H4 (cell line): ENCODE measurements at regions not wholly inside any gene's neighbourhood (a gene's known extent, or its start where the extent isn't known, plus 50 kb on each side); places are given as distances from the start of the nearest gene placed in this dataset.

ENCODE experiments used
- DNase-seq: peaks from one replicate; pipeline ENCODE4 v3.0.0-alpha.2; 2015; ENCODE audit warnings: low spot score

GRCh38 chr20:6492271-6493055 lies 275.0 kb upstream of the BMP2 start:
- peak; percentile 11 for DNase-seq

DNA sequence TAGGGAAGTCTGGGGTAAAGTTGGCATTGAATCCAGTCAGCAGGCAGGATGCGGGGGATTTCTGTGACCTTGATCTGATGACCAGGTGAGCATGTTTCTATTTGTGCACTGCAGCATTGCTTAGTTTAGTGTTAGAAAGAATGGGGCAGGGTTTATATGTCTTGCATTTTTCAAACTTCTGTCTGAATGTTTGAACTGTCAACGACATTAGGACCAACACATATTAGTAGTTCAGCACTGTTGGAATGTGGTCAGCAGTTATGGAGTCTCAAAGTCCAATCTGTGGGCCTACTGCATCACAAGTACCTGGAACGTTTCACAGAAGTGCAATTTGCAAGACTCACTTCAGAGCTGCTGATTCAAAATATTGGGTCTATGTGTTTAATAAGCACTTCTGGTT lies 276.6 kb upstream of the BMP2 start:
- no peak for DNase-seq

DNA sequence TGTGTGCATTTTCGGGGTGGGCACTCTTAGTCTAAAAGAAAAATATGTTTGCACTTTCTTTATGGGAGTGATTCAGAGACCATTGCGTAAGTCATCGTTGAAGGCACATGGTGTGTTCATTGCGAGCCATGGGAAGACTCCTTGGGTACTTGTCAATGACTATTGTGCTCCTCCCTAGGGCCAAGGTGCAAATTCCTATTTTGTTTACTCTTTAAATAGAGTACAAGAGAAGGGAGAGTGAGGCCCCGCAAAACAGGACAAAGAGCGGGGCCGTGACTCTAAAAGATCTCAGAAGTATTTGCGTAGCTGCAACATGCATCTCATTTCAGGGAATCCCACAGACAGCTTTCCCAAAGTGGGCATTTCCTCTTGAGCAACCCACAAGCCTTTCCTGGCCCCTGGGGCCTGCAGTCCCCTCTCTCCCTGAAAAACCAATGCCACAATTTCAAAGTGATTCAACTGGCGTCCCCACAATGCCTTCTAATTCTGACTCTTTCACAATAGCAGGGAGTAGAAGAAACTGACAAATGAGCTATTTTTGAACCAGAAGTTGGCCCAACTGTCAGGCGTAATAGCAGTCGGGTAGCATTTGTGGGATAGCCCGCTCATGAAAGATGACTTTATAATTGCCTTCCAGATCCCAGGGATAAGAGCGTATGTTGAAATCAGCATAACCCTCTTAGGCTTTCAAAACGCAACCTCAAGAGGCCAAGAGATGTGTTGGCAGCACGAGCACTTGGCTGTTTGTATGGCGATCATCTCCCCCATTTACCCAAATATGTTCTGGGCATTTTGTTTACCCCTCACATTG lies 277.9 kb upstream of the BMP2 start:
- DNase-seq: peak; percentile 11

GRCh38 chr20:6485351-6485750 lies 282.1 kb upstream of the BMP2 start:
- no peak for DNase-seq

DNA sequence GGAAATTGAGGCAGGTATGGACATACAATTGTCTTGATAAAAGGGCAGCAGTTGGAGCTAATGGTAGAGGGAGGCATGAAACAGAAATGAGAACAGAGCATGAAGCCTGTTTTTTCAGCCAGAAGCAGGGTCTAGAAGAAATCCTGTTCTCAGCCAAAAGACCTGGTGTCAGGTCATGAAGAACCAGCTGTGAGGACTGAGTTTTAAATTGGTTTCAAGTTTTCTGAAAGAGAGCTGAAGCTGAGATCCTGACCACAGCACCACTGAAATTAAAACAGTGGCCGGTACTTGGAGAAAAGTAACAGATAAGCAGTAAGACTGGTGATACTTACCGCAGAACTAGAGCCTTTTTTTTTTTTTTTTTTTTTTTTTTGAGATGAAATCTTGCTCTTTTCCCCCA lies 283.8 kb upstream of the BMP2 start:
- DNase-seq: no peak

DNA sequence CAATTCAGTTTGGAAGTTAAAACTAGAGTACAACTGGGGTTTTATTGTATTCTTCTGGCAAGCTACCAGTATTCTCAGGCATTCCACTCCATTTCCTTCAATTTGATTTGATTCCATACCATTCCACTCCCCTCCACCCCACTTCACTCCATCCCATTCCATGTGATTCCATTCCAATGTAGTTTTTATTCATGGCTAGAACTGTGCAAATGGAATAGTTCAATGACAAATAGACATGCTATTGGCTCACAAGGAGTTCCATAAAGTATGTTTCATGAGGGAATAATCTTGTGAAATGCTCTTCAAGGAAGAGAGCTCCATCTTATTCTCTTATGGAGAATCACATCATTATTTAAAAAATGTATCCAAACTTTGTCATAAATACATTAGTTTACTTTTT lies 285.0 kb upstream of the BMP2 start:
- no peak for DNase-seq

- no peak for DNase-seq
Observed at GRCh38 chr20:6480328-6481200, 286.9 kb upstream of the BMP2 start.

DNA sequence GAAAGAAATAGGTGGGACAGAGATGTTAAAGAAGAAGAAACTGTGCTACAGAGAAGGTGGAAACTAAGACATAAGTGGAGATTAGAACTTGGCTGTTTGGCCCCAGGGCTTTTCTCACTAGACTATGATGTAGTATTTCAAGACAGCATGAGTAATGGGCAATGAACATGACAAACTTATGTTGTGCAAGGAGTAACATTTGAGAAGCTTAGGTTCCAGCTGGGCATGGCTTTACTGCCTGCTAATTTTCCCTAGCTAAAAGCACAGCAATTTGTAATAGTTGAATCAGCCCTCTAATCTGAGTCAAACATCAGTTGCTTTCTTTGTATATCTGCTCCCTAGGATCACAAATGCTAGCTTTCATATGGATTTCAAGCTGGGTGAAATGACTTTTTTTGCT lies 294.3 kb upstream of the BMP2 start:
- peak; percentile 9 for DNase-seq

DNA sequence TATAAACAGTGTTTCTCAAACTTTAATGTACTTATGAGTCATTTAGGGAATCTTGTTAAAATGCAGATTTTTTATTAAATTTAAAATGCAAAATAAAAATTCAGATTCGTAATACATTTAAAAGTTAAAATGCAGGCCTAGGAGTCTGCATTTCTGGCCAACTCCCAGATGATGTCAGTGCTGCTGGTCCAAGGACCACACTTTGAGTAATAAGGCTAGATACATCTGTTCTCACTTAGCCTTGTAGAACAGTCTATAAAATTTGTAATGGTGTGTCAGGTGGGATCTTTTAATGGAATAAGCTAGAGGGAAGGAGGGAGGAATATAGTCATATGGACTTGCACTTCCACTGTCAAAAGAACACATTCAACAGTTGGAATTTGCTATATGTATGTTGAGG lies 295.6 kb upstream of the BMP2 start:
- no peak for DNase-seq

DNA sequence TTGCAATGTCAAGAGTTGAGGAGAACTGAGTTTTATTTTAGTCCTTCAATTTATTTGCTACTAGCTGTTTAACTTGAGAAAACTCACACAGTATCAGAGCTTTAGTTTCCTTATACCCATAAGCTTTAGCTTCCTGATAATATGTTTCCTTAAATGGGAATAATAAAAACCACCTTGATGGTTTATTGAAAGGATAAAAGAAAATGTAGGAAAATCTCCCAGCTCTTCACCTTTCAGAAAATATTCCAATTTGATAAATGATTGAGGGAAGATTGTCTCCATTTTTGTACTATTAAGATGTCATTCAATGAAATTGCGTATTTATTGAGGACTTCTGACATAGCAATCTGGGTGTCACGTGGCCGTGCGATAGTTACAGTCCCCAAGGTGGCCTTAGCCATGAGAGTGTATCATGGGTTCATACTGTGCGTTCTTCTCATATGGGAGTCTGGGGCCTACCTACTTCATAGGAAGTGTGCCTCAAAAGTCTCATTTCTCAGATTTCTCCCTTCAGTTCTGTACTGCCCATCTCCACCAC lies 296.3 kb upstream of the BMP2 start:
- no peak for DNase-seq

GRCh38 chr20:6469695-6470094 lies 297.8 kb upstream of the BMP2 start:
- no peak for DNase-seq

GRCh38 chr20:6468423-6469116 lies 298.9 kb upstream of the BMP2 start:
- no peak for DNase-seq

DNA sequence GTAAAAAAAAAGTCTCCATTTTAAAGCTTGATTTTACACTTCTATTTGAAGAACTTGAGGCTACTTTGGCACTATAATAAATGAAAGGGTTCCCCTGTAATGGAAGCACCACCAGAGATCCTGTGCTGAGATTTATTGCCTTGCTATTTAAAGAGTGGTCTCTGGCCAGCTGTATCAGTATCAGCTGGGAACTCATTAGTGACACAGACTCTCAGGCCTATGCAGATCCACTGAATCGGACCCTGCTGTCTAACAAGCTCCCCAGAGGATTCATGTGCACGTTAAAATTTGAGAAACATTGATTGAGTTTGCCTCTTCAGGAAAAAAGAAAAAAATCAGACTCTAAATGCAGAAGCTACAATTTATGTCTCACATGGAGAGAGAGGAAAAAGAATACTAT lies 299.9 kb upstream of the BMP2 start:
- no peak for DNase-seq

DNA sequence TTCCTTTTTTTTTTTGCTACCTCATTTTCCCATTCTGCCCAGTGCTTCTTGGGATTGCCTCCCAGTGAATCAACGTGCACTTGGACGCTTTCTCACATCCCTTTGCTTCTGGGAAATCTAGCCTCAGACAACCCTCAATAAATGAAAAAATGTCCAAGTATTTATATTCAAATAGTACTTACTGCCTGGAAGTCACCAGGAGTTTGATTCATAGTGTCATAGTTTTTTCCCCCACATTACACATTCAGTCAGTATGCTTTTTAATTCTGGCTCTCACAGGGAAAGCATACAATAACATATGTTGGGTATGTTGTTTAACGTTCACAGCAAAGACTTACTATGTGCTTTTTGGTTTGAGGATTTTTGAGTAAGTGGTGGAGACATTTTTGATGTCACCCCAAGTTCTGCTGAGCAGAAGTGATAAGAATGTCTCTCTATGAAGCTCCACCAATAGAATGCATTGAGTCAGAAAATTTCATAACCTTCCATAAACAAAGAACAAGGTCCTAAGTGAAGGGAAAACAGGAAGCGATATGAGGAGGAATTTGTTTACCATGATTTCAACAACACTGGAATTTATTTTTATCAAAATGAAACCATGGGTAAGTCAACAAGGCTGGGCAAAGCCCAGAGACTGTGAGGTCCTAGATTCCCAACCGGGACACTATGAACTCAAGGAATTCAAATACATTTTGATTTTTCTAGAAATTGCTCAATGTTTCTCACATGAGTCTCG lies 301.2 kb upstream of the BMP2 start:
- no peak for DNase-seq

DNA sequence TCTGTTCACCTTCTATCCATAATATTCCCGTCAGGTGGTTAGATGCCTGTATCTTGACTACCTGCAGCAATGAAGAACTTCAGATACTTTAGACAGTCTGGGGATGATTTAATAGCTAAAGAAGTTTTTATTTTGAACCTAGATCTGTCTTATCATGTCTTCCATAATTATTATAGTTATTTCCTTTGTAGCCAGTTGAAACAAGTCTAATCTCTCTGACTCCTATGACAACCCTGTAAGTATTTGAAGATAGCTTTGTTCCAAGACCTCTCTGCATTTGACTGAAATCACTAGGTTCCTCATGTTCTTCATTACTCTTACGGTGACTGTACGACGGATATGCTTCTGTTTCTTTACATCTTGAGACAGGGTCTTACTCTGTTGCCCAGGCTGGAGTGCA lies 316.6 kb upstream of the BMP2 start:
- DNase-seq: no peak

DNA sequence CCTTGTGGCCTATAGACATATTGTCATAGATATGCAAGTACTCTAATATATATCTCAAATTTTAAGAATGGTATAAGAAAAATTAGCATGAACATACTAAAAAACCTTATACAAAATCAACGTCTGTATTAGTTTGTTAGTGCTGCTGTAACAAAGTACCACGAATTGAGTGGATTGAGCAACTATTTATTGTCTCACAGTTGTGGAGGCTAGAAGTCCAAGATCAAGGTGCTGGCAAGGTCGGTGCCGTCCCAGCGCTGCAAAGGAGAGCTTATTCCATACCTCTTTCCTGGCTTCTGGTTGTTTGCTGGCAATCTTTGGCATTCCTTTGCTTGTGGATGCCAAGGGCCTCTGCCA lies 317.6 kb upstream of the FERMT1 start:
- no peak for DNase-seq

GRCh38 chr20:6439737-6440442 lies 317.1 kb upstream of the FERMT1 start:
- DNase-seq: no peak

- DNase-seq: no peak
Observed at GRCh38 chr20:6434131-6434530, 311.3 kb upstream of the FERMT1 start.

DNA sequence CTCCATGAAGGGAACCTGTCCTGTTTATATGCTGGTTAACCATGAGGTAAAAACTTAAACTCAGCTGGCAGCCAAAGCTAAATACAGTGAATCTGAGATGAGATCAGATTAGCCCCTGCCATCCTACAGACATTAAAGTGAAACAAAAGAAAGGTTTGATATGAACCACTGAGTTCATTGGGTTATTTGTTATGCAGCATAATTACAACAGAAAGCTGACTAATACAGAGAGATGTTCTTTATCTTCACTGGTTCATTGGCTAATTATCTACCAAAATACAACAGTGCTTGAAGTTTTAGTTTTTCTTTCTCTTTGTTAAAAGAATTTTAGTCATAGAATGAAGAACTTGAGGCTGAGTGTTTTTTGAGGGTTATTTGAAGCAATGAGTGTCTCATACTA lies 307.6 kb upstream of the FERMT1 start:
- no peak for DNase-seq

DNA sequence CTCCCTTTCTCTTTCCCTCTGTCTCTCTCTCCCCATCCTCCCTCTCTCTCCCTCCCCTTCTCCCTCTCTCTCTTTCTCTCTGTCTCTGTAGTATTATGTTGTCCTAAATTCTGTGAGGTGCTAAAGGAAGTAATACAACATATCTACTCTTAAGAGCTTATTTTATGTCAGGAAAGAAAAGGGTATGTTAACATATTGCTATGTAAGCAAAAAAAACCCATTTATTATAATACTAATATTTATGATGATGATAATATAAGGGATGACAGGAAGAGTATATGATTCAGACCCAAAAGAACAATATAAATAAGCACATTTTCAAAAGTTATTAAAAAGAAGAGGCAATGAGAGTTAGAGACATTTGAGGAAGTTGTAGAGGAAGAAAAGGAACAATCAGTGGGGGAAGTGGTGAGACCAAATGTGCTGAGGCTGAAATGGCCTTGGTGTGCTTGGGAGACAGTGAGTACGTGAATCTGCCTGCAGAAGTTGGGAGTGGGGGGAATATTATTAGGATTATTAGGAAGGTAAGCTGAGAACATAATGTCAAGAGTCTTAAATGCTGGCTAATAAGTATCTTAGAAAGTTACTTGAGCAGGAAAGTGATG lies 303.6 kb upstream of the FERMT1 start:
- no peak for DNase-seq
